Neural progenitor cell (in vitro differentiated cells): ENCODE measurements at regions not wholly inside any gene's neighbourhood (a gene's known extent, or its start where the extent isn't known, plus 50 kb on each side); places are given as distances from the start of the nearest gene placed in this dataset.

Source experiments
- DNase-seq: peaks from one replicate; pipeline ENCODE4 v3.0.0-alpha.2; 2016; ENCODE audit warnings: low spot score
- H2AFZ ChIP-seq: fragments of 200-600 bp; sonication (generic); replicated peaks from 2 replicates; pipeline ENCODE4 v1.6.1; 2016; ENCODE audit warnings: antibody characterized with exemption
- H3F3A ChIP-seq: fragments of 200-600 bp; sonication (generic); 2 replicates; pipeline ENCODE4 v1.6.1; 2016; ENCODE audit warnings: antibody characterized with exemption, low read depth
- H3K27ac ChIP-seq: fragments of 200-600 bp; sonication (generic); 2 replicates; pipeline ENCODE4 v1.5.1; 2016; ENCODE audit warnings: mild to moderate bottlenecking
- H3K27me3 ChIP-seq: fragments of 200-600 bp; sonication (generic); 2 replicates; pipeline ENCODE4 v1.6.1; 2016; ENCODE audit warnings: mild to moderate bottlenecking, moderate library complexity
- H3K36me3 ChIP-seq: fragments of 200-600 bp; sonication (generic); 2 replicates; pipeline ENCODE4 v1.5.1; 2016
- H3K4me1 ChIP-seq: fragments of 200-600 bp; sonication (generic); 2 replicates; pipeline ENCODE4 v1.6.1; 2016; ENCODE audit warnings: mixed run types
- H3K4me2 ChIP-seq: fragments of 200-600 bp; sonication (generic); 2 replicates; pipeline ENCODE4 v1.6.1; 2016
- H3K4me3 ChIP-seq: fragments of 200-600 bp; sonication (generic); 2 replicates; pipeline ENCODE4 v1.5.1; 2016
- H3K79me2 ChIP-seq: fragments of 200-600 bp; sonication (generic); 2 replicates; pipeline ENCODE4 v1.6.1; 2016; ENCODE audit warnings: low read depth
- H3K9ac ChIP-seq: fragments of 200-600 bp; sonication (generic); 2 replicates; pipeline ENCODE4 v1.6.1; 2016
- H3K9me3 ChIP-seq: fragments of 200-600 bp; sonication (generic); 2 replicates; pipeline ENCODE4 v1.5.1; 2016; ENCODE audit warnings: low read depth
- H4K20me1 ChIP-seq: fragments of 200-600 bp; sonication (generic); 2 replicates; pipeline ENCODE4 v1.6.1; 2016; ENCODE audit warnings: low read depth
- H3K27ac Mint-ChIP-seq: 3 replicates; pipeline ENCODE4 v1.8.0; 2021; ENCODE audit warnings: mixed read lengths
- H3K27me3 Mint-ChIP-seq: 2 replicates; pipeline ENCODE4 v1.8.0; 2022; ENCODE audit warnings: low read depth, mild to moderate bottlenecking, inconsistent platforms, moderate library complexity, mixed read lengths; ENCODE audit not compliant: insufficient read depth
- H3K36me3 Mint-ChIP-seq: 3 replicates; pipeline ENCODE4 v1.8.0; 2021; ENCODE audit warnings: mixed read lengths
- H3K4me1 Mint-ChIP-seq: 3 replicates; pipeline ENCODE4 v1.8.0; 2021; ENCODE audit warnings: mixed read lengths
- H3K4me3 Mint-ChIP-seq: 3 replicates; pipeline ENCODE4 v1.8.0; 2021; ENCODE audit warnings: mild to moderate bottlenecking, moderate library complexity, mixed read lengths
- H3K9me3 Mint-ChIP-seq: 3 replicates; pipeline ENCODE4 v1.8.0; 2020; ENCODE audit warnings: mixed read lengths
- EZH2 ChIP-seq: fragments of 200-600 bp; sonication (generic); IDR thresholded peaks from 2 replicates; pipeline ENCODE4 v1.6.1; 2017; ENCODE audit warnings: antibody characterized with exemption, mild to moderate bottlenecking, moderate library complexity
- EZH2phosphoT487 ChIP-seq: fragments of 200-600 bp; sonication (generic); IDR thresholded peaks from 2 replicates; pipeline ENCODE4 v1.6.1; 2017; ENCODE audit warnings: antibody characterized with exemption
- TF ChIP-seq, protein P1 (sequence below): fragments of 200-600 bp; sonication (generic); IDR thresholded peaks from 2 replicates; pipeline ENCODE4 v1.5.1; 2017; ENCODE audit warnings: antibody characterized with exemption, mild to moderate bottlenecking

DNA sequence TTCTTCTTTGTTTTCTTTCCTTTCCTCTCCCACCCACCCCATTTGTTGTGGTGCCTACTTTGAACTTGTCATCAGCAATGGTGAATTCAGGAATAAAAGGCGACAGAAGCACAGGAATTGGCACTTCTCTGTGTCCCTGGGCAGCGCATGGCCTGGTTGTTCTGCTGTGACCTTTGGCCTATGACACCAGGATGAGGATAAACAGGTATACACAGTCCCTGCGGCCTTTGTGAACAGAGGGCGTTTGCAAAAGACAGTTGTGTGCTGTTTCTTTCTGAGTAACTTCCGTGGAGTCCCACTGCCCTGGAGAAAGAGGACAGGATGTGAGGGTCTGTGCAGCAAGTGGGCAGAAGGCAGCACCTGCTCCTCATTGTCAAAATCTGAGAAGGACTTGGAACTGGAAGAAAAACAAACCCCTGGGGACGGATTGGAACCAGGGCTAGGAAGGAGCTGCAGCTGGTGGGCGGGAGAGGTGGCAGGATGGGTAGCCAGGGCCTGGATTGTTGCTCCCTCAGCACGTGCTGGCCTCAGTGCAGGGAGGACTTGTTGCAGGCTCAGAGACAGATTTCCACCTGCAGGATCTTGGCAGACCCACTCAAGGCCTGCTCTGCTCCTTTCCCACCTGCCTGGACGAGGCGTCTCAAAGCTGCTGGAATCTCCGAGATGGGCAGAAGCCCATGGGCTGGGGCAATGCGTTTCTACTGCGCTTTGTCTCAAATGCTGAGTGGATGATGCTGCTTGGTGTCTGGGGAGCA lies 159.5 kb downstream of the ACKR3 start:
- Histone ChIP-seq H3K4me1 (peaks cover 5% of the 10 kb centered on the region), H3K4me3 (no peak overlapping the region), H3K27me3 (no peaks in the 10 kb centered on the region), H4K20me1 (no peaks in the 10 kb centered on the region), H3F3A (no peaks in the 10 kb centered on the region), H3K27ac (no peak overlapping the region), H3K36me3 (no peaks in the 10 kb centered on the region), H2AFZ (no peak overlapping the region), H3K9ac (no peak overlapping the region), H3K79me2 (no peaks in the 10 kb centered on the region), H3K9me3 (no peaks in the 10 kb centered on the region), H3K4me2 (no peak overlapping the region)
- no peak overlapping the region for H3K4me3 Mint-ChIP-seq
- peaks cover 23% of the 10 kb centered on the region for H3K4me1 Mint-ChIP-seq
- H3K27ac Mint-ChIP-seq = peak overlapping the region; percentile 78
- H3K9me3 Mint-ChIP-seq = no peaks in the 10 kb centered on the region
- TF ChIP-seq EZH2phosphoT487 (no peak), EZH2 (no peak)
- TF ChIP-seq, protein P1, sequence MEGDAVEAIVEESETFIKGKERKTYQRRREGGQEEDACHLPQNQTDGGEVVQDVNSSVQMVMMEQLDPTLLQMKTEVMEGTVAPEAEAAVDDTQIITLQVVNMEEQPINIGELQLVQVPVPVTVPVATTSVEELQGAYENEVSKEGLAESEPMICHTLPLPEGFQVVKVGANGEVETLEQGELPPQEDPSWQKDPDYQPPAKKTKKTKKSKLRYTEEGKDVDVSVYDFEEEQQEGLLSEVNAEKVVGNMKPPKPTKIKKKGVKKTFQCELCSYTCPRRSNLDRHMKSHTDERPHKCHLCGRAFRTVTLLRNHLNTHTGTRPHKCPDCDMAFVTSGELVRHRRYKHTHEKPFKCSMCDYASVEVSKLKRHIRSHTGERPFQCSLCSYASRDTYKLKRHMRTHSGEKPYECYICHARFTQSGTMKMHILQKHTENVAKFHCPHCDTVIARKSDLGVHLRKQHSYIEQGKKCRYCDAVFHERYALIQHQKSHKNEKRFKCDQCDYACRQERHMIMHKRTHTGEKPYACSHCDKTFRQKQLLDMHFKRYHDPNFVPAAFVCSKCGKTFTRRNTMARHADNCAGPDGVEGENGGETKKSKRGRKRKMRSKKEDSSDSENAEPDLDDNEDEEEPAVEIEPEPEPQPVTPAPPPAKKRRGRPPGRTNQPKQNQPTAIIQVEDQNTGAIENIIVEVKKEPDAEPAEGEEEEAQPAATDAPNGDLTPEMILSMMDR = no peak
- no peak for DNase-seq
- H3K27me3 Mint-ChIP-seq = peaks cover 4% of the 10 kb centered on the region
- H3K36me3 Mint-ChIP-seq = no peaks in the 10 kb centered on the region

DNA sequence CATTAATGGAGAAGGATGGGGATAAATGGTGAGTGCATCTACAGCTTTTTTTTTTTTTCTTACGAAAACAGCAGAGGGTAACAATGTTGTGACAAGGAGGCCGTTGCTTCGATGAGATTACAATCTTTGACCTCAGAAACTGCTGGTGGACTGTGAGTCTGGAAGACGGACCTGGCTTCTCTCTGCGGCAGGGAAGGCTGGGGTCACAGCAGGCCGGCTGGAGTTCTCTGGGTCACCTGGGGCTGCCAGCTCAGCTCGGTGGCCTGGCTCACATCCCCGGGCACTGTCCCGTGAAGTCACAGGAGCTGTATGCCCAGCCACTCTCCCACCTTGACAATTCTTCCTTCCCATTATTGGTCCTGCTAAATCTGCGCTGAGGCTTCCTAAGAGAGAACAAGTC lies 160.8 kb downstream of the ACKR3 start:
- H3K27me3 Mint-ChIP-seq = peaks cover 4% of the 10 kb centered on the region
- Histone ChIP-seq H3K4me3 (no peak overlapping the region), H3K9me3 (no peaks in the 10 kb centered on the region), H3F3A (no peaks in the 10 kb centered on the region), H3K4me2 (no peak overlapping the region), H3K27ac (no peak overlapping the region), H3K4me1 (peaks cover 7% of the 10 kb centered on the region), H4K20me1 (no peaks in the 10 kb centered on the region), H3K9ac (no peak overlapping the region), H3K27me3 (no peaks in the 10 kb centered on the region), H3K36me3 (no peaks in the 10 kb centered on the region), H3K79me2 (no peaks in the 10 kb centered on the region), H2AFZ (no peak overlapping the region)
- no peak overlapping the region for H3K4me3 Mint-ChIP-seq
- no peaks in the 10 kb centered on the region for H3K36me3 Mint-ChIP-seq
- DNase-seq = no peak
- peaks cover 28% of the 10 kb centered on the region for H3K4me1 Mint-ChIP-seq
- TF ChIP-seq EZH2phosphoT487 (no peak), EZH2 (no peak)
- TF ChIP-seq, protein P1 = no peak
- H3K27ac Mint-ChIP-seq = no peak overlapping the region
- no peaks in the 10 kb centered on the region for H3K9me3 Mint-ChIP-seq

GRCh38 chr2:236731767-236732580 lies 162.3 kb downstream of the ACKR3 start:
- Histone ChIP-seq H2AFZ (no peak overlapping the region), H3K4me2 (no peak overlapping the region)
- H3K27me3 Mint-ChIP-seq = peaks cover 4% of the 10 kb centered on the region

More at GRCh38 chr2:236731767-236732580, 162.3 kb downstream of the ACKR3 start:
- H3K9ac ChIP-seq = no peak overlapping the region
- H3K27ac ChIP-seq = no peak overlapping the region
- Mint-ChIP-seq H3K36me3 (no peaks in the 10 kb centered on the region), H3K4me1 (peaks cover 38% of the 10 kb centered on the region), H3K4me3 (no peak overlapping the region), H3K27ac (no peak overlapping the region), H3K9me3 (no peaks in the 10 kb centered on the region)
- H4K20me1 ChIP-seq = no peaks in the 10 kb centered on the region
- H3K4me1 ChIP-seq = peaks cover 16% of the 10 kb centered on the region
- H3K79me2 ChIP-seq = no peaks in the 10 kb centered on the region
- no peaks in the 10 kb centered on the region for H3K27me3 ChIP-seq
- H3K4me3 ChIP-seq = no peak overlapping the region
- TF ChIP-seq, protein P1 = no peak
- TF ChIP-seq EZH2phosphoT487 (no peak), EZH2 (no peak)
- H3K9me3 ChIP-seq = no peaks in the 10 kb centered on the region
- H3K36me3 ChIP-seq = no peaks in the 10 kb centered on the region
- no peak for DNase-seq
- no peaks in the 10 kb centered on the region for H3F3A ChIP-seq
